ENCODE measurements at regions not wholly inside any gene's neighbourhood (a gene's known extent, or its start where the extent isn't known, plus 50 kb on each side); places are given as distances from the start of the nearest gene placed in this dataset.

DNA sequence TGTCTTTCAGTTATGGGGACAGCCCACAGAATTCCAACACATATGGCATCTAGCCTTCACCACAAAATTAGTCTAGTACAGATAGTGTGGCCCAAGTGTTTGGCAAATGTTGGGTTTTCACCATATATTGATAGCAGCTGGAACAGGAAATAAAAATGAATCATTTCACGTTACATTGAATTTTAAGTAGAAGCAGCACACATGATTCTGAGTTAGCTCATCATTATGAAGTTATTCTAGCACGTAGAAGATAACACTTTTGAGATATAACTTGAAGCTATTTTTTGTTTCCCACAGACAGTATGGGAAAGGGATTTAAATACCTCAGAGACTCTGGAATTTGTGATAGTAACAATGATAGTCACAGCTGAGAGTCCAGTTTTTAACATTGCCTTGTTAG, 118.7 kb downstream of the FAT4 start:
- DNase-seq (ENCODE audit: low spot score) (peak; percentile 8), FAIRE-seq (no peak)

DNA sequence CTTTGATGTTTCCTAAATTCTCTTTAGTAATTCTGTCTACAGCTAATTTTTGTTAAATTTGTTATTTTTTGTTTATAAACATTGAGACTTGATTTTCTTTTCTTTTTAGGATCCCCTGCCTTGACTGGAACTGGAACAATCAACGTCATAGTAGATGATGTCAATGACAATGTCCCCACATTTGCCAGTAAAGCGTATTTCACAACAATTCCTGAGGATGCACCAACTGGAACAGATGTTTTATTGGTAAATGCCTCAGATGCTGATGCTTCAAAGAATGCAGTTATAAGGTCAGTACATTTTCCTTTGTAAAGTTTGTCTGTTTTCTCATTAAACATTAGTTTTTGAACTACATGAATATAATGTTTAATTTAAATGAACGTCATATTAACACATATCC, 119.4 kb downstream of the FAT4 start:
- DNase-seq (ENCODE audit: low spot score) (no peak), FAIRE-seq (no peak)

DNA sequence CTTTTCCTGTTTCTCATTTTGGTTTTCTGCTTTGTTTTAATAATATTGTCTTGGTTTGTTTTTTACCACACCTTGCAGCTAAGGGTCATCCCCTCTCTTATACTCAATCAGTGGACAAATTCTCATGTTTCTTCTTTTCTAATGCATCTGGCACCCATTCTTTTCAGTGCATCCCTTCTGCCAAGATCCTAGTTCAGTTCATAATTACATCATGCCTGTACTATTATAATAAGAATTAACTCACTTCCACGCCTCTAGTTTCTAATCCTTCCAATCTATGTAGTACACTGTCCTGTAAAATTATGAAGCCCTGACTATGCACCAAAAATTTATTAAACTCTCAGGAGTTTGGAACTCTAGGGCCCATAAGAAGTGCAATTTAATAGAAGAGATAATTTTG, 126.1 kb downstream of the FAT4 start:
- FAIRE-seq (no peak), DNase-seq (ENCODE audit: low spot score) (no peak)

DNA sequence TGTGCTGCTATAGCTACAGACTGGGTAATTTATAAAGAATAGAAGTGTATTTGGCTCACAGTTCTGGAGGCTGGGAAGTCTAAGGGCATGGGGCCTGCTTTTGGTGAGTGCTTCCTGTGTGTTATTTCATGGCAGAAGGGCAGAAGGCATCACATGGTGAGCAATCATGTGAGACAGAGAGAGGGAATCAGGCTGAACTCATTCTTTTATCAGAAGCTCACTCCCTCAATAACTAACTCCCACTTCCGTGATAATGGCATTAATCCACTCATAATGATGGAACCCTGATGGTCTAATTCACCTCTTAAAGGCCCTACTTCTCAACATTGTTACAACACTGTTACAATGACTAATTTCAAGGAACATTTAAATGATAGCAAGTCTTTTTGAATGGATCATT, 129.4 kb downstream of the FAT4 start:
- FAIRE-seq, result no peak
- DNase-seq (ENCODE audit: low spot score), result no peak

DNA sequence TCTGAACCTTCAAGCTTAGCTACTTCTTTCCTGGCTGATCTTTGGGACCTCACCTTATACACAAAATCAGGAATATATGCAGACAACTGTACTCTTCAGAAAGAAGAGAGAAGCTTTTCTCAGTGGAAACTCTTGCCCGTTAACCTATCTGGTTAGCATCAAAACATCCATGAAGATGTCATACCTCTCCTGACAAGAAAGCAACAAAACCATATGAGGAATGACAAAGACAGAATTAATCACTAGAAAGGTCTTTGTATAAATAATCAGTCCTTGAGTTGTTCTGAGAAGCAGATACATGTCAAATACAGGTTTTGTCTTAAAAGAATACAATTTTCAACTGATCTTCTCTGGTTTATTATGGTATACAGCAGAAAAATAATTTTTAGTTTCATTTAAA, 130.8 kb downstream of the FAT4 start:
- FAIRE-seq (no peak), DNase-seq (ENCODE audit: low spot score) (no peak)

DNA sequence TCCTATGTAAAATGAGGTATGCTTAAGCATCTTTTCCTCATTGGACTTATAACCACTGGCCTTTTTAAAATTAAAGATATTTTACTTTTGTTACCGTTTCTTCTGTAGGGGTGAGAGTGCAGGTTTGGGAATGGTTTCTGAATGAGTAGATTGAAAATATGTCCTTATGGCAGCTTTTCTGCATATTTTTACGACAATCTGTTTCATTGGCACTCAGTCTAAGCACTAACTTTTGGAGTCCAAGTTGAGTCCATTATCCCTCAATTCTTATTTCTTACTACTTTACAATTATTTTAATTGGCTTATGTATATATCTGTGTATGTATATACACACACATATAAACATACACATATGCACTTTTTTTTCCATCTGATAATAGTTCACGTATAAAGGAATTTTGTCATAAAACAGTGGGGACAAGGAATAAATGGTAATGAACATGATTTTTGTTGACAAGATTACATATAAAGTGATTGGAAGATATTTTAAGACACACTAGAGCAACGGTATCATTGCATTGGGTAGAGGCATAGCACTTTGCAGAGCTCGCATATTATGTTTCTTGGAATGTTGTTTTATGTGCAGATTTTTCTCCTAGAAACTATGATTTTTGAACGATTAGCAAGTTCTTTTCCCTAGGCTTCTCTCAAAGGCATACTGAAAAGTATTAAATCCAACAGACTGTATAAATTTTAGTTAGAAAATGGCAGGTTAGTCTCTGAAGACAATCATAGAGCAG, 133.0 kb downstream of the FAT4 start:
- DNase-seq (ENCODE audit: low spot score), result no peak
- no peak for FAIRE-seq

DNA sequence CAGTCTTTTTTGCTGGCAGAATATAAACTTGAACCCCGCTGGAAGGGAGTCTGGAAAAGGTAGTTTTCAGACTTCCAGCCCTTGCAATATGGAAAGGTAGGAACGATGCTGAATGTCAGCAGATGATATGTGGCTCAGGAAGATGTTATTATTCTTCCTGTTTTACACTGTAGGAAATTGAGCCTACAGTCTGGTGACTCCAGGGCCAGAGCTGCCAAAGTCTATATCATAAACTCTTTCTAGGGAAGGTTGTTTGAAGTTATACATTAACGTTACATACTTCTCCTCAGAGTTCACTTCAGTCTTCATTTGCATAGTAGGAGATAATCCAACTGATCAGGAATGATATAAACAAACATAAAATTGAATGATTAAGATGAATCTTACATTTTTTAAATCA, 141.3 kb downstream of the FAT4 start:
- FAIRE-seq (no peak), DNase-seq (ENCODE audit: low spot score) (no peak)

DNA sequence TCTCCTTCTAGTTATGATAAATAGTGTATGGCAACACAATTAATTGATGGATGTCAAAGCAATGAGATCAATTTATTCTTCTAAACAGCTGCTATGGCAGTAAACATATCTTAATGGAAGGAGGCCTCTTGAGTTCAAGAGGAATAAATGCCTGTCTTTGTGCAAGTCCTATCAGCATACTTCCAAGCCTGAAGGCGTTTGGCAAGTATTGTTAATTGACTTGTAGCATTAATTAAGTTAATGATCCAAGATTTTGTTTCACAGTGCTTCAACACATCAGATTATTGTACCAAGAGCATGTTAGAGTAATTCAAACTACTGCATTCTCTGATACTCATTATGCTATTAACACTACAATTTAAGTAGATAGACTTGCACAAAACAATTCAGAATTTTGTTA, 144.8 kb downstream of the FAT4 start:
- no peak for FAIRE-seq
- DNase-seq (ENCODE audit: low spot score), result no peak

DNA sequence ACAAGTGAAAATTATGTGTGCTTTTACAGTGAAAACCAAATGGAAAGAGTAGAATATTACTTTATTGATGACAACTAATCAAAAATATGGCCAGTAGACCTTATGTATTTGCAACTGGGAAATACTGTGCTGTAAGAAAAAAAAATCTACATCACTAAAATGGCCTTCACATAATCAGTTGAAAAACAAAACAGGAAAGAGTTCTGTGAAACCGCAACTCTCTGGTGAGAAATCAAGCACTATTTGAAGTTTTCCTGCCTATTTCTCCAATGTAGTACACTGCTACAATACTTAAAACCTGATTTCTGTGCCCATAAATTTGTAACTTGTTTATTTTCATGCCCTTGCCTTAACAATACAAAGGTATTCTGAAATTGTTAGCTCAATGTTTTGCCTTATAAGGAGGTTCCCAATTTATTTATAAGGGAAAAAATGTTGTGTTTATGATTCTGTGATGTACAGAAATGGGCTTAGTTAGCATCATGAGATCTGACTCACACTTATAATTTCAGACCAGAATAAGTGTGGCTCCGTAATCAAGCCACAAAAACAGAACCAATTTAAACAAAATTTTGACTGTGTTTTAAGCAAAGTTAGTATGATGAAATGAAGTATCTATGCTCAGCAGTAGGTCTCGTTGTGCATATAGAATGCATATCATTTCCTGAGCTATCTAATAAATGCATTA, 147.1 kb downstream of the FAT4 start:
- no peak for FAIRE-seq
- no peak for DNase-seq (ENCODE audit: low spot score)

DNA sequence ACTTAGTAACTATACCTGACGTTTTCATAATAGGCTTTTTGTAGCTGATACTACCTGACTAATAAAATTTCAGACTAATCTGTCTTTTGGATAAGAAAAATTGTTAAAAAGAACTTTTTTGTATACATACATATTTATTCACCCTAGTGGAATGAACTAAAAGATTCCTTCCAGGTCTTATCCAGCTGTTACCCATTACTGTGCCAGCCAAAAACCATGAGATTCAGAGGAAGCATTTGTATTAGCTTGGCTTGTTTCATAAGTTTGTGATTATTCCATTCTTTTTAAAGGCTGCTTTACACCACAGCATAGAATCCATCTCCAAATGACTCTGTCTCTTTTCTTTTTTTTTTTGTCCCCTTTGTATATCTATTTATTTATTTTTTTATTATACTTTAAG, 149.4 kb downstream of the FAT4 start:
- no peak for FAIRE-seq
- DNase-seq (ENCODE audit: low spot score), result no peak

DNA sequence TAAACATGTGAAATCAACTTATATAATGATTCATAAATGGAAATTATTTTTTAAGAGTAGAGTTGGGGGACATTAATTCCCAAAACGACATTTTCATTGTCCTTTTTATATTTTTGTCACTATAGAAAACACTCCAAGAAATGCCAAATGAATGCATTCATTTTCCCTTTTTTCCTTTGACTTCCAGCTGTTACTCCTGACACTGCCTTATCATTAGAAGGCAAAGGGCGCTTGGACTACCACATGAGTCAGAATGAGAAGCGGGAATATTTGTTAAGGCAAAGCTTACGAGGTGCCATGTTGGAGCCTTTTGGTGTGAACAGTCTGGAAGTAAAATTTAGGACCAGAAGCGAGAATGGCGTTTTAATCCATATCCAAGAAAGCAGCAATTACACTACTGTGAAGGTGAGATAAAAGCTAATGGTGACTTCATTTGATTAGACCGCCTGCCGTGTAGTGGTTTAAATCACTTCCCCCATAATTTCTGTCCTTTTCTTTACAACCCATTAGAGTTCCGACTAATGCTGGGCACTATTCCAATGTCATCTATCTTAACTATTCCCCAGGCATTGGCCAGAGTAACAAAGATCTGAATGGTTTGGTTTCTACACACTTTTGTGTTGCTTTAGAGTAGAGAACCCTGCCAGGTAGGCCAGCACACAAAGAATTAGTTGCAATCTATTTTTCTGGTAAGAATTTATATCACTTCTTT, 166.7 kb downstream of the FAT4 start:
- FAIRE-seq, result no peak
- DNase-seq (ENCODE audit: low spot score), result no peak

DNA sequence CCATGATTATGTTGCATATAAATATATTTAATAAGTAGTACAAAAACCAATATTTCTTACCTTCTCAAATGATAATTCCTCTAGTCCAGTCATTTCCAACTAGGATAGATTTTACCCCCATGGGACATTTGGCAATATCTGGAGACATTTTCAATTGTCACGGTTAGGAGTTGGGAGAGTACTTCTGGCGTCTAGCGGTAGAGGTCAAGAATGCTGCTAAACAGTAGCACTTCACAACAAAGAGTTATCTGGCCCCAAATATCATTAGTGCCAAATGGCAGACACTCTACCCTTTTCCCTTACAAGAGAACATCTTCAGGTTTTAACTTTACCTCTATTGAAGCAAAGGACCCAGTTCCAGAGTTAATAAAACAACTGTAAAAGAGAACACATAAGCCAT, 168.1 kb downstream of the FAT4 start:
- DNase-seq (ENCODE audit: low spot score) (no peak), FAIRE-seq (no peak)

DNA sequence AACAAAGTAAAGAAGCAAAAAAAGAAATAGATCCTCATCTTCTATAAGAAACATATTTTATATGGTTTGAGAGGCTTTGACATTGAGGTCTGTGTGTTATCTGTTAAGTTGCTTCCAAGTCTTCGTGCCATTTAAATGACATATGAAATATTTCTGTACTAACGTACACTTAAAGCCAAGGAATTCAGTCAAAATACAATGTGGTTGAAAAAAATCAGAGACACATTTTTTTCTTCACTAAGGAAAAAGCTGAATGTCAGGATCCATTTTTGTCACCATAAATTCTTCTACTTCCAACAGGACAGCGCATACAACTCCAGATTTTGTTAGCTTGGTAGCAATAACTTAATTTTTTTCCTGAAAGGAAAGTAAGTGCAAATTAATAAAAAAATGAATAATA, 168.5 kb downstream of the FAT4 start:
- no peak for FAIRE-seq
- DNase-seq (ENCODE audit: low spot score), result no peak

DNA sequence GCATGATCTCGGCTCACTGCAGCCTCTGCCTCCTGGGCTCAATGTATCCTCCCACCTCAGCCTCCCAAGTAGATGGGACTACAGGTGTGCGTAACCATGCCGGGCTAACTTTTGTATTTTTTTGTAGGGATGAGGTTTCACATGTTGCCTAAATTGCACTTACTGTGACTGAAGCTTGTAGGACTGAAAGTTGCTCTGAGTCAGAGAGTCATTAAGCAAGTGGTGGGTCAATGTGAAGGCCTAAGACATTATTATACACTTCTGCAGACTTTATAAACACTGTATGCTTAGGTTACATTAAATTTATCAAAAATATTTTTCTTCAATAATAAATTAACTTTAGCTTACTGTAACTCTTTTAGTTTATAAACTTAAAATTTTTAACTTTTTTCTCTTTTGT, 170.2 kb downstream of the FAT4 start:
- no peak for FAIRE-seq

DNA sequence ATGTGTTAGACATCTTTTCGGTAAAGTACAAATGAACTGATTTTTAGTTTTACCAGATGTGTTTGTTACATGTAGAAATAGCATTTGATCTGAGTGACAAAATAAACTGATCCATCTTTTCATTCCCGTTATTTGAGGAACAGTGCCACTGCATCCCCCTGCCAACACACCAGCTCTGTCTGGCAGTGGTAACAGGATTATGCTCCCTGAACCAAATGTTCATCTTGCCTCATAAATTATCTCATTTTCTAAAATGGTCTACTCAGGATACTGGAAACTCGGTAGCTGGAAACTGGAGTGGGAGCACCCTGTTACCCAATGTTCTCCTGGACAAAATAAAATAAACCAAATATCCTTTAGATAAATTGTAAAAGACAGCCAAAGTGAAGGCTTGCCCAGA, 171.6 kb downstream of the FAT4 start:
- DNase-seq (ENCODE audit: low spot score) (no peak), FAIRE-seq (no peak)

More for the DNA sequence above, 170.2 kb downstream of the FAT4 start:
- DNase-seq (ENCODE audit: low spot score), result no peak

DNA sequence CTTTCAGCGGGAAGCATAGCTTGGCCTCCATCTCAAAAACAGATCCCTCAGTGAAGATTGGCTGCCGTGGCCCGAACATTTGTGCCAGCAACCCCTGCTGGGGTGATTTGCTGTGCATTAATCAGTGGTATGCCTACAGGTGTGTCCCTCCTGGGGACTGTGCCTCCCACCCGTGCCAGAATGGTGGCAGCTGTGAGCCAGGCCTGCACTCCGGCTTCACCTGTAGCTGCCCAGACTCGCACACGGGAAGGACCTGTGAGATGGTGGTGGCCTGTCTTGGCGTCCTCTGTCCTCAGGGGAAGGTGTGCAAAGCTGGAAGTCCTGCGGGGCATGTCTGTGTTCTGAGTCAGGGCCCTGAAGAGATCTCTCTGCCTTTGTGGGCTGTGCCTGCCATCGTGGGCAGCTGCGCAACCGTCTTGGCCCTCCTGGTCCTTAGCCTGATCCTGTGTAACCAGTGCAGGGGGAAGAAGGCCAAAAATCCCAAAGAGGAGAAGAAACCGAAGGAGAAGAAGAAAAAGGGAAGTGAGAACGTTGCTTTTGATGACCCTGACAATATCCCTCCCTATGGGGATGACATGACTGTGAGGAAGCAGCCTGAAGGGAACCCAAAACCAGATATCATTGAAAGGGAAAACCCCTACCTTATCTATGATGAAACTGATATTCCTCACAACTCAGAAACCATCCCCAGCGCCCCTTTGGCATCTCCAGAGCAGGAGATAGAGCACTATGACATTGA, 175.4 kb downstream of the FAT4 start:
- no peak for FAIRE-seq
- no peak for DNase-seq (ENCODE audit: low spot score)

DNA sequence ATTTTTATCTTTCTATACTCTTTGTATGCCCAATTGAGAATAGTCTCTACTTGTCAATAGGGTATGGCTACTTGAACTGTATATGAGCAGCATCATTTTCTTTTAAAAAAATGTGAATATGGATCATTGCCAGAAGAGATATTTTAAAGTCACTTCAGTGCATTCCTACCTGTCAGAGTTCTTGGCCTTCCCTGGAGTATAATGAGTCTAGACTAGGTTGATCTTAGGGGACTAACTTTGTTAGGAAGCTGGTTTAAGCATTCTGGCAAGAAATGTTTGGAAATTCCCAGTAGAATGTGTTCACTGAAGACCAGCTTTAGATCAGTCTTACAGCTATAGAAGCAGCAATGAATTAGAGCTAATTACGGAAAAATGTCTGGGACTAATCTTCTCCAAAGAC, 178.2 kb downstream of the FAT4 start:
- DNase-seq (ENCODE audit: low spot score) (no peak), FAIRE-seq (no peak)

DNA sequence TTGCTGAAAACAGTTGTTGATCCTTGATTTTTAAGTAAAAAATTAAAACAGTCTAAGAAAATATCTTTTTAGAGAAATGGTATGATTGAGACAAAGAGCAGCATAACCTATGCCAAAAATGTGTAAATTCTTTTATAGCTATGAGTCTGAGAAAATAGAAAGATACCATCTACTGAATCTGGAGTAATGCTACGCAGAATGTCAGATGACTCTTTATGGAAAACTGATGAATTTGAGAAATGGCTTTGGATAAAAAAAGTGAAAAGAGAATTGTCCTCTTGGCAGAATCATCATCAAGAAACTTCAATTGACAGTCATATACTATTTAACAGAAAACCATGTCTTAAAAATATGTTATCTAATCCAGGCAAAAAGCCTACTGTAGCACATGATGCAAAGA, 183.1 kb downstream of the FAT4 start:
- DNase-seq (ENCODE audit: low spot score) (no peak), FAIRE-seq (no peak)

DNA sequence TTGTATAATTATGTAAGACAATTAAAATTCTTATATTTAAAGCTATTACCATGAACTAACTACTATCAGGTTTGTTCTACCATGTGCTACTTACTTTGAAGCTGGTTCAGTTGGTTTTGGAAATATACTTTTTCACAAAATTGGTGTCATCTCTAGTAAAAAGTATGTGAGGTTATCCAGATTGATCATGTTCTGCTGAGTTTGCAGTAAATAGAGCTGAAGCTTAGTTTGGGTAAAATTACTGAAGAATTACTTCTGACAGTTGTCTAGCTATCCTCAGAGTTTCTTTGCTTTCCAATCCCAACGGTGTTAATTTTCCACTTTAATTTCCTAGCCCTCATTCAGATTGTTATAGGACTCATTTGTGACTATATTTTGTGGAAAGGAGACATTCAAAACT, 184.2 kb downstream of the FAT4 start:
- FAIRE-seq (no peak), DNase-seq (ENCODE audit: low spot score) (no peak)

DNA sequence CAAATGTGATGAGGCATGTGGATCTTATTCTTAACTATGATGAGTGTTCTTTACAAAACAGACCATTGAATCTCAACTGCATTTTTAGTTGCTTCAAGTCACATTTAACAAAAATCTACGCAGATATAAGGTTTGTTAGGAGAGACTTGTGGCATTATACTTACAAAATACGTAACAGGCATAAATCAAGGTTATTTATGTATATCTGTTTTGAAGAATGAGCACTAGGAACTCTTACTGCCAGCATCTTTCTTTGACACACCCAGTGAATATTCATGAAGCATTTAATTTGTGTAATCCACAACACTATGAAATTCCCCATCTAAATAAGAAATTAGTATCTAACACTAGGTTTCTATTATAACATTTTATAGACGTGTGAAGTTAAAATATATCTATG, 186.3 kb downstream of the FAT4 start:
- DNase-seq (ENCODE audit: low spot score), result no peak

DNA sequence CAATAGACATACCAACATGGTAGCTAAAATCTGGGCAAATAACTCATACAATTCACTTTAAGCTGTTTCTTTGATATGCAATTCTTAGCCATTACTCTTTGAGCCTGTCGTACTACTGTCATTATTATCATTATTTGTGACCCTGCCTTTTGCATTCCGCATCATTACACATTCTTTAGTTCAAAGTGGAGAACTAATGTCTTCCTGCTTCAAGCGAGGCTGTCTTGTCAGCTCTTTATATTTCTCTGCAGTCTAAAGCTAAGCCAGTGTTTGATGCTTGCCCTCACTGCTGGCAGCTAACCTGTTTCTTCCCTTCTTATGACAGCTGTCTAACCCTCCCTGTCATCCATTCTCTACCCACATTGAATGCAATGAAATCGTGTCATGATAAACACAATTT, 186.8 kb downstream of the FAT4 start:
- DNase-seq (ENCODE audit: low spot score) (no peak), FAIRE-seq (no peak)

More for the DNA sequence above, 186.3 kb downstream of the FAT4 start:
- FAIRE-seq, result no peak

DNA sequence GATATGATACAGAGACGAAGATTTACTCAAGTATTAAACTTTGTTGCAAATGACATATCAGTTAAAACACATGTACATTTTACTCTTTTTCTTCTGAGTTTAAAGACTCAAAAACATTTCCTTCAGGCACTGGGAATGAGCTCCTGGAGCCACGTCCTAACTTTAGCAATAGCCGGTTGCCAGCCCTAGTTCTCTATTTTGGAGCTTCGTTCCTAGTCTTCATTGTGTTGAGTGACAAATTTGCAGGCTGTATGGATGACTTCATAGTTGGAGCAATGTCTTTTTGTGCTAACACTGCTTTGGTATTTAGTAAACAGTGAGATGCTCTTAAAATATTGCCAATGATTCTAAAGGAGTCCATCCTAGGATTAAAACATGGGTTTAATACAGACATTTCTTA, 190.9 kb downstream of the FAT4 start:
- DNase-seq (ENCODE audit: low spot score), result no peak
- FAIRE-seq, result no peak
